GM18517 (cell line): ENCODE measurements at regions not wholly inside any gene's neighbourhood (a gene's known extent, or its start where the extent isn't known, plus 50 kb on each side); places are given as distances from the start of the nearest gene placed in this dataset.

Experiments used
- ATAC-seq: cut with Tn5 transposase; IDR thresholded peaks from one replicate; pipeline ENCODE4 v1.9.1; 2021; ENCODE audit warnings: mild to moderate bottlenecking, moderate library complexity; ENCODE audit not compliant: unreplicated experiment

DNA sequence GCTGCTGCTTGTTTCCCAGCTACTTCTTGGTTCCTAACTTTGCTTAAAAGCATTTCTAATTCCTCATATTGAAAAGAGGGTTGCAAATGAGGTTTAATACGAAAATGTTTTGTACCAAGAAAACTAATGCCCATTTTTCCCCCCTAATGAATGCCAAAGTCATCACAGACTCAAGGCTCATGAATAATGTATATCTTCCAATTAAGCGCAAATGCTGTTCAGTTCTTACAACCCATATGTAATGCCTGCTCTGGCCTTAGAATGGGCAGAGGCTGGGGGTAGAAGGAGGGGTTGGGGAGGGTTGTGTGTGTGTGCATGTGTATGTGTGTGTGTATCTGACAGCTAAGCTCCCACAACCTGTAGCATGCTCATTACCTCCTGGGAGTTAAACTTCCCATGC lies 901.7 kb downstream of the KCNMA1 start:
- no peak for ATAC-seq

DNA sequence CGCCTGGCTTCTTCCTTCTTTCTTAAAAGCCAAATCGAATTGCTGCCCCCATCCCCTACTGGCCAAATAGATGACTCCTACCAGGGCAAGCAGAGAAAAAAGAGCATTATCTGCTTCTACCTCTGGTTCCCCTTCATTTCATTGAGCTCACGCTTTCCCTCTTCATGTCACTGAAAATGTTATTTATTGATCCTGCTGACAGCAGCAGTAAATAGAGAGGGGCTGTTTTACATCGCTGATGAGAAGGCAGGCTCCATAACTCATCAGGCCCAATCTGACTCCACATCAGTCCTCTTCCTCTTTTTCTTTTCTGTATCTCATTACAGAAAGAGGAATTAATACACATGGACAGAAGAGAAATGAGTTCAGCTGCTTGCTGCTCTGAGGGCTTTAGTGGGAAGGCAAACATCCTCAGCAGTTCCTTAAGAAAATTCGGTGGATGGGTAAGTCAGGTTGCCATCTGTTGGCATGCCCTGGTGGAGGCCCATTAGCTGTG lies 904.1 kb downstream of the KCNMA1 start:
- ATAC-seq = no peak

DNA sequence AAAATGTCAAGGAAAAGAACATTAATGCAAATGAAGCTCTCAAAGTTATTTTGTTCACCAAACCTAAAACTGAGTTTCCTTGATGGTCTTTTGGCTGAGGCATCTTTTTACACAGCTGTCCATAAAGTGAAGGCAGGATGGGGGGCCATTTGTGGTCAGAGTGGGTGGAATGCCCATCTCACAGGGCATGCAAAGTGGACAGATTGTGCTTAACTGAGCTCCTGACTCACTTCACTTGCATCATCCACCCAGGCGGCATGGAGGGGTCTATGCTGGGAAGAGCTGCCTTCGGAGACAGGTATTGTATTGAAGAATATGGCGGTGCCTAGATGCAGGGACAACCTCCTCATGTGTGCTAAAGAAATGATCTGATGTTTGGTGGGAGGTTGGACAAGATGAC lies 905.3 kb downstream of the KCNMA1 start:
- ATAC-seq = no peak

DNA sequence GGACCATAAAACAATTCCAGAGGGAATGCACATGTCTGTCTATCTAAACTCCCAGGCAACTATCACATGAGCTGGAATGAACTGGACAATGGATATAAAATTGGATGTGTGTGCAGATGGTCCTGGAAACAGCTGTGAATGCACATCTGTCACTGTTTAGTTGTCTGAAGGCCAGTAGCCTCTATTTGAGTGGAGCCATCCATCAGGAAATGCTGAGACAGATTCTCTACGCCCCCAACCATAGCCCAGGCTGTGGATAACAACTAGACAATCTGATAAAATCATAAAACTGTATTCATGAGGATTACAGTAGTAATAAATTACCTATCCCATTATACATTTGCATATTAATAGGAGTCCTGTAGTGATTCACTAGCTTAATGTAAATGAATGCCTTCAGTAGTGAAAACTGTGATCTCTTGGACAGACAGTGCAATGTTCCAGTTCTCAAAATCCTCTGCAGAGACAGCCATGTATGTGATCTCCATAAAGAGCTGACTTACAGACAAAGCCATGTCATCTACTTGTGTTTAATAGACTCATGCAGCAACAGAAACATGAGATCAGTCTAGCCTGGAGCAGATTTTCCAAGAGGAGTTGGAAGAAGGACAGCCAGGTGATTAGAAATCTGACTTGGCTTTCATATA lies 907.6 kb downstream of the KCNMA1 start:
- no peak for ATAC-seq

DNA sequence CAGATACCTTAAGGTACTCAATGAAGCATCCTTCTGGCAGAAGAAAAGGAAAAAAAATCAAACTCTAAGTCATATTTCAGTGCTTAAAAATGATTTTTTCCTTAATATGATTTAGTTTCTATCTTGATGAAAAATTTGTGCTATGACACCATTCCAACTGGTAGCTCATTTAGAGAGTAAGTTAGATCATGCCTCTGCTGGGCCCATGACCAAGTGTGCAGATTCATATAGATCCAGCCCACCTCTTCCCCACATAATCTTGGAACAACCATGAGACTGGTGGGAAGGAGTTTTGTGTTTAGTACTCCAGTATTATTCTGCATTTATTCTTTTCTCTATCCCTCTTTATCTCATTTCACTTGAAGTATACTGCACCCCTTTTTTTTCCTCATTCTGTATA lies 908.3 kb downstream of the KCNMA1 start:
- no peak for ATAC-seq

DNA sequence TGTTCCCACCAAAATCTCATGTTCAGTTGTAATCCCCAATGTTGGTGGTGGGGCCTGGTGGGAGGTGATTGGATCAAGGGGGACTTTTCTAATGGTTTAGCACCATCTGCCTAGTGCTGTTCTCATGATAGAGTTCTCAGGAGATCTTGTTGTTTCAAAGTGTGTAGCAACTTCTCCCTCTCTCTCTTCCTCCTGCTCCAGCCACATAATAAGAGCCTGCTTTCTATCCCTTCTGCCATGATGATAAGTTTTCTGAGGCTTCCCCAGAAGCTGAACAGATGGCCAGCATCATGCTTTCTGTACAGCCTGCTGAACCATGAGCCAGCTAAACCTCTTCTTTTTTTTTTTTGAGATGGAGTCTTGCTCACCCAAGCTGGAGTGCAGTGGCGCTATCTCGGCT lies 910.6 kb downstream of the KCNMA1 start:
- no peak for ATAC-seq

DNA sequence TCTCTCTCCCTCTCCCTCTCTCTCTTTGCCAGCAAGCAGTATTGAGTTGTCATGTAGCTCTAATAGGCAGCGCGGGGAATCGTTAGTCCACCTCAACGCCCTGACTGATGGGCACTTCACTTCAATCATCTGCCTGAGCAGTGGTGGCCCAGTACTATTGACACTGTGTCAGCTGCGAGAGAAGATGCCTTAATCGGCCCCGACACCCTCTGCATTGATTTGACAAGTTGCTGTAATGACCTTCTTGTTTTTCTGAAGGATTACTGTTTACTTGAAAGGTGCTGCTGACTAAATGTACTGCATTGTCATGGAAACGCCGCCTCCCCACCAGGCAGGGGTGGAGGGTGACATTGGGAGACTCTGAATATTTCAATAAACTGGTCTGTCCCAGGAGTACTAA lies 913.8 kb downstream of the KCNMA1 start:
- no peak for ATAC-seq

DNA sequence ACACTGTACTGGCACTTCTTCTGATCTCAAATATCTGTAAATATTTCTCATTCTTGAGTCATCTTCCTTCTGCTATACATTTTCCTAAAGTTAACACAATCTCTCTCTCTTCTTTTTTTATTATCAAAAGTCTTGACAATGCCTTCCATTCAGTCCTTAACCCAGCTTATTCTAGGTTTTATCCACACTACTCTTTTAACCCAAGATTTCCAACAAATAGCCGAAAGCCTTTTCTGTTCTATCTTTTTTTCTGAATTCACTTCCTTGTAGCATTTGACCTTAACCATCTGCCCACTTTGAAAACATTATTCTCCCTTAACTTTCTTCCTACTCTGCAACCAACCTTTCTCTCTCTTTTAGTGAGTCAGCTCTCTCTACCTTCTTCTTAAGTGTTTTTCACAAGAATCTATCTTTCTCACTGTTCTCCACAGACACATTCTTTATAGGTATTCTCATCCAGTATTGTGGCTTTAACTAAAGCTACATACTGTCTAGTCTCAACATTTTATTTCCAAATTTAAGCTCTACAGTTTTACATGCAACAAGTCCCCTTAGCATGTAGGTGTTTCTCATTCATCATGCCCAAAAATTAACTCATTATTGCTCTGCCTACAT lies 915.6 kb downstream of the KCNMA1 start:
- no peak for ATAC-seq

DNA sequence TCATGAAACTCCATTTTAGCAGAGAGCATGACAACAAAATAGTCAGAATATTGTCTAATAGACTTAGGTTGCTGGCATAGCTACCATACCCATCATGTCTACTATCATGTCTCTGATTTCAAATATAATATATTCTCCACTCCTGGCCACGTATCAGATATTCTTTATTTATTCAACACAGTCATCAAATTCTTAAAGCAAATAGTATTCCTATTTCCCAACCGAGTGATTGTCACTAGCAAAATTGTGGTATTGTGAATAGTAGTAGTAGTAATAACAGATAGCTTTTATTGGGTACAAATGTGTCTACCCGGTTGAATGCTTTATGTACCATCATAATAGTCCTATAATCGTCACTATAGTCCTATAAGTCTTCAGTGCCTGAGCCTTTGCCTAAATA lies 918.6 kb downstream of the KCNMA1 start:
- no peak for ATAC-seq

DNA sequence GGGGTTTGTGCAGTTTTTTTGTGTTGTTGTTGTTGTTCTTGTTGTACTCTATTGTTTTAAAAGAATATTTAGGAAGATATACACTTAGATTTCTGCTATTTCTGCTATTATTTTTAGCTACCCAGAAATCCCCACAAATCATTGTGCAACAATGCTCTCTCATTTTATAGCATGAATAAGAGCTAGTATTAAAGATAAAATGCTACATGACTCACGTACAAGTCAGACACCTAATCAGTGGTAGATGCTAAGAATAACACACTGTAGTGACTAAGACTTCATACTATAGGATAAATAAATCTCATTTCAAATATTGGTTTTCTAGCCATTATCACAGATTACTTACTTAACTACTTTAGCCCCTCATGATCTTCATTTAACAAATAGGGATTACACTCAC lies 920.5 kb downstream of the KCNMA1 start:
- no peak for ATAC-seq

DNA sequence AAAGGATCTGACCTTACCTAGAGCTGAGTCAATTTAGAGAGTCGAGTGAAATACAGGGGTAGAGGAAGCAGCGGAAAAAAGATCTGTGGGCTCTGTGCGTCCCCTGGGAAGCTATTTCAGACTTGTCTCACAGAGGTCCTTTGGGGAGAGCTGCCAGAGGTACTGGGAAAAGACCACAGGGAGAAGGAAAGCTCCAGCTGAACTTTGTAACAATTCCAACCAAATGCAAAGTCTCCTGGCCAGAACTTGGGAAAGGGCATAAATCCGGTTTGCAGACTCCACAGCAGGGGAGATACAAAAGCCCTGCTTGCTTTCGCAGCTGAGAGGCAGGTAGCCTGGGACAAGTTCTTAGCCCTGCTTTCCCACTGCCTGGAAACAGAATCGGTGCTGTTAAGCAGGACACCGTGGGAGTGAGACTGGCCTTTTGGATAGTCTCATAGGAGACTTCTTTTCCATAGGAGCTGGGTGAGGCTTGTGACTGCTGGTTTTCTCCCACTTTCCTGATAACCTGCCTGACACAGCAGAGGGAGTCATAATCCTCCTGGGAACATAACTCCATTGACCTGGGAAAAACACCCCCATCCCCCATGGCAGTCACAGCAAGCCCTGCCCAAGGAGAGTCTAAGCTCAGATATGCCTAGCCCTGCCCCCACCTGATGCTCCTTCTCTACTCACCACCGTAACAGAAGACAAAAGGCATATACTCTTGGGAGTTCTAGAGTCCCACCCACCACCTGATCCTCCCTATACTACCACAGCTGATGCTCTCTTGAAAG lies 926.2 kb downstream of the KCNMA1 start:
- no peak for ATAC-seq

DNA sequence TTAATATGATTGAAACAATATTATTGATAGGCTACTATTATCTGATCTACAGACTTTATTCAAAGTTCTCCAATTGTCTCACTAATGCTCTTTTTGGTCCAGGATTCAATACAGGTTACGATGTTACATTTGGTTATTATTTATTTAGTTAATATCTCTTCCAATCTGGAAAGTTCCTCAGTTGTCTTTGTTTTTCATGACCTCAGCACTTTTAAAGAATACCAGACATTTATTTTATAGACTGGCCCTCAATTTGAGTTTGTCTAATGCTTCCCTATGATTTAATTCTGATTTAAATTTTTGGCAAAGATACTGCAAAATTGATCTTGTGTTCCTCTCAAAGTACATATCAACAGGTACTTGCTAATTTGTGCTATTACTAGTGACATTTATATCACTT lies 937.4 kb downstream of the KCNMA1 start:
- ATAC-seq = no peak

DNA sequence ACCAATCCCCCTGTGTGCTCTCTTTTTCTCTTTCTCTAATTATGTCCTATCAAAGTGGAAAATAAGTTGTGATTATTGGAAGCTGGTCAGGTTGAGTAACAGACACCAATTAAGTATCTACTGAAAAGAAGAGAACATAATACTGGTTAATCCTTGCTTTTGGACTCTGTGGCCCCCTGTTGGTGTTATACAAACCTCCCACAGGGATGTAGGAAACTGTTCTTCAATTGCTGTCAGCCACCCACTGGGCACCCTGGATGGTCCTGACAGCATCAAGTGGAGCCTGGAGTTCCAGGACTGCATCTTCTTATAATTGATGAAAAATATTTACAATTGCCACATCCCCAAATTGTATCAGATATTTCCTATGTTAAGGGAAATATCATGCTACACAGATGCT lies 939.7 kb downstream of the KCNMA1 start:
- no peak for ATAC-seq

DNA sequence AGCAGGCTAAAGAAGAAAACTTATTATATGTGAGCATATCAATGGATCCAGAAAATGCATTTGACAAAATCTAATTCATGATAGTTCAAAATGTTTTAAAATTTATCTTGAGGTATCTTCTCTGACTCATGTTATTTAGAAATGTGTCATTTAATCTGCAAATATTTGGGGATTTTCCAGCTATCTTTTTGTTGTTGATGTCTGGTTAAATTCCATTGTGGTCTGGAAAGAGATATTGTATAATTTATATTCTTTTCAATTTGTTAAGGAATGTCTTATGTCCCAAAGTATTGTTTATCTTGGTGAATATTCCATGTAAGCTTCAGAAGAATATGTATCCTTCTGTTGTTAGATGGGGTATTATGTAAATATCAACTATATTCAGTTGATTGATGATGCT lies 942.5 kb downstream of the KCNMA1 start:
- no peak for ATAC-seq

DNA sequence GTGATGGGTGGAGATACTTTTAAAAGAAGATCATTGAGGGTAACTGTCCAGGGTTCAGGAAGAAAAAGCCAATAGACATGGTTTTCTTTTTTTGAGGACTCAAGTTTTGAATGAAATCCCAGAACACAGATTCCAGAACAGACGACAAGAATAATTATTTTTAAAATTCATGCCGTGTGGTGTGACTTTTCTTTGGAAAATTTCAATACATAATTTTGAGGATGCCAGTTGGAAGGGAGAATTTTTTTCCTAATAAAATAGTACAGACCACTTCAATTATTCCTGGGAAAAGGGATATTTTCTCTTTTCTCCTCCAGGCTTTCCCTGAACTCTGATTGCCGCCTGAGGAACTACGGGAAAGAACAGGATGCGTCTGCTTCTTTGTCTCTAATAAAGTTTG lies 951.4 kb downstream of the KCNMA1 start:
- no peak for ATAC-seq

DNA sequence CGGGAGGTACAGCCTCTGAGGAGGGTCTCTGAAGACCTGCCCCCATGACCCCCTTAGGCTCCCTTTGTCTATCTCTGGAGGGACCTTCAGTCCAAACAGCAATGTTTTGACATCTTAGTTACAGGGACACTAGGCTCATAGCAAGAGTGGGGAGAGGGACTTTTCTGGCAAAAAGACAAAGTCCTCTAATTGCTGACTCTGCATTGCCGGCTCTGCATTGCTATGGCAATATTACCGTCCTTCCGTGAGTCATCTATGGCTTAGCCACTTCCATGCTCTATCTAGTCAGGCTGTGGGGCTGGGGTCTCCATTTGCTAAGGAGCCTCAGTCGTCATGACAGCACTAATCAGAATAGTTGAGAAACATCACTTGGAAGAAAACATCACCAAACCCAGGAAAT lies 952.6 kb downstream of the KCNMA1 start:
- no peak for ATAC-seq

DNA sequence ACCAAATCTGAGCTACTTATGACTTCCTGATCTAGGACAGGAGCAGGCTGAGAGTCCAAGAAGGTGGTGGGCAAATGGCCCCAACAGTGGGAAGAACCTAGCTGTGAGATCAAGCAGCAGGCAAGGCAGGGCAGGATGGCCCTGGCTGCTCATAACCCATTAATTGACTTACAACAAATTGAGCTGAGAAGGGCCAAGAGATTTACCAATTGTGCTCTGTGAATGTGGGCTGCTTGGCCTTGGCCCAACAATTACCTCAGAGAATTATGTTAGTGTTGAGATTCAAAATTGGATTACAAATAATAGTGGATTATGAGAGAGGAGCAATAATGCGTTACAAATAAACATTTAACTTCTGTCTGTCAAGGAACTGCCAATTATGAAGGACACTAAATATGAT lies 956.5 kb downstream of the KCNMA1 start:
- ATAC-seq = no peak

DNA sequence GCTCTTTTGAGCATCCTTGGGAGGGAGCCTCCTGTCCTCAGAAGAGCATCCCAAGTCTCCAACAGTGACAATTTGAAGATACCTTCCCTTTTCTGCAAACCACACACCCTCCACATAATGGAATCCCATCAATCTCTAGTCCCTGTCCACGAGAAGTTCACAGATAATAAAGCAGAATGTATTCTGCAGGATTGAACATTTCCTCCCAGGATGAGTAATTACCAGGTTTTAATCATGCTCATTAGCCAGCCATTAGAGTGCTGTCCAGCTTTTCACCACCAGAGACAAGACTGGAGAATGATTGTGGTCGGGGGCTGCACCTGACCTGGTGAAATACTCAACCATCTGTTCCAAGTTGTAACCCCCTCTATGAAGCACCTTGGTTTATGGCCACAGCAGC lies 958.6 kb downstream of the KCNMA1 start:
- ATAC-seq = no peak

DNA sequence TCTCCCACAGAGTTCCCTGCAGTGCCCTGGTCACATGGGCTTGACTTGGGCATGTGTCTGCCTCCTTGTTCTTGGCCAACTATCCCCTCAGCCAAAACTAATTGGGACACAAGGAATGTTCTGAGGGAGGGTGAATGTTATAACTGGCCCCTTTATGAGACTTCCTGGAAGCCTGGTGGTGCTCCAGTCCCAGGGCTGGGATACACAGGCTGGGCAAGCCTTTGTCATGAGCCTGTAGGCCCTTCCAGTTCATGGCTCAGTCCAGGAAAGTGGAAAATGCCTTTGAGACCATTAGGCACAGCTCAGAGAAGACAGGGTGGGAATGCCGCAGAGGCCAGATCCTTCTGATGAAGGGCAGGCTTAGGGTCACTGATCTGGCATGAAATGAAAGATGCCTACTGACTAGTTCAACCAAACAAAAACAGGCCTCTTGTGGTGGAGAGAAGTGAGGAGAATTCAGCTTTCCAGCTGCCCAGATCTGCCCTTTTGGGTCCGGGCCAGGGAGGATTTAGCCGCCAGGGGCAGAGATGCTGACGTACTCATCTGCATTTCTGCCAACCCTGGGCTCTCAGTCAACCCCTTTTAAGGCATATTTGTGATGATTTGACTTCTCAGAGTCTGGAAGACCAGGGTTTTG lies 961.5 kb downstream of the KCNMA1 start:
- no peak for ATAC-seq

DNA sequence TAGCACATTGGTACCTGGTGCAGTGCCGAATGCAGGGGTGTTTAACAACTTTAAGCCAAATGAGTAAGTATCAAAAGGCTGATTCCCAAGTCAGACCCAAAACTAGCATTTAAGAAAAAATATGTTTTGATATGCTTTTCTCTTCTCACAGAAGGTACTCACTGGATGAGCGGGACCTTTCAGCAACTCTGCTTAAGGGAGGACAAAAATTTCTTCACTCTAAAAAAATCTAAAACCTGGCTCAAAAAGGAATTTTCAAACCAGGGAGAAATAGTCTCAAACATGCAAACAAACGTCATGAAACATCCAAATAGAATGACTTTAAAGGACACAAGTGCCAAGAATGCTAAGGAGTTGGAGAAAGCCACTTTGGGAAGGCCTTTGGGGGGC lies 962.1 kb downstream of the KCNMA1 start:
- no peak for ATAC-seq

DNA sequence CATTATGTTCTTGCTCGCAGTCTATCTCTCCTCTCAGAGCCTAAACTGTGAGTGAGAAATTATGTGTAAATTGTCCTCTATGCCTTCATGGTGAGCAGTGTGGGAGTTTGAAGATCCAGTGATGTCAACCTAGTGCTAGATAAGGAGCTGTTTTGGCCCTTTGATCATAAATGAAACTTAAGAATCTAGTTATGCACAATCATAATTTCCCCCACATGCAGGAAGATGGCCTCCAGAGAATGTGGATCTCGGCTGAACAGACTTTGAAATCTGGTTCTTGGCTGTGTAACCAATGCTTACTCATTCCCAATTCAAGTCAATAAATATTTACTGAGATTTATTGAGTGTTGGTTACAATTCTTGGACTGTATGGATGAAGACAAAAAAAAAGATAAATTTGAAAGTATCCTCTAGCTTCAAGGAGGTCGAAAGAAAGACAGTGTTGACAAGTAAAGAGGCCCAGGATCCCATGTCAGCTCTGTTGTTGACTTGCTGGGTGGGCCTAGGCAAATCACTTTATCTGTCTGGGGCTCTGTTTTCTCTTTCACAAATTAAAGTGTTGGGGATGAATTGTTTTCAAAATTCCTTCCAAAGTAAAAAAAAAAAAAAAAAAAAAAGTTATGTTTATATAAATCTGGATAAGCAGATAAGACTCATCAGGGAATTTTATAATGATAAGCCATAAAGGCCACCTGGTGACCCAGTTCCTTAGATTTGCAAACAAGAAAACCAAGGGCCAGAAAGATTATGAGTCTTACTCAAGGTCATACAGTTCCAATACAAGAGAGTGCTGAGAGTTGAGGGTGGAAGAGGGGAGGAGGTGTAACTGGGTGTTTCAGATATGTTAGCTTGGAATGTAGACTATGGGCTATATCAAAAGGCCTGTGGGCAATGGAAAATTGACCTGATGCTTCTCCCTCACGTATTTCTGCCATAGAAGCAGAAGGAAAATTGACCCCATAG lies 969.9 kb downstream of the KCNMA1 start:
- no peak for ATAC-seq
